ENCODE measurements at regions not wholly inside any gene's neighbourhood (a gene's known extent, or its start where the extent isn't known, plus 50 kb on each side); places are given as distances from the start of the nearest gene placed in this dataset.
"Not testable (repeated sequence)": the region's sequence is repeated elsewhere in the genome, so short reads cannot be mapped to it uniquely, and the experiment has no call there.

DNA sequence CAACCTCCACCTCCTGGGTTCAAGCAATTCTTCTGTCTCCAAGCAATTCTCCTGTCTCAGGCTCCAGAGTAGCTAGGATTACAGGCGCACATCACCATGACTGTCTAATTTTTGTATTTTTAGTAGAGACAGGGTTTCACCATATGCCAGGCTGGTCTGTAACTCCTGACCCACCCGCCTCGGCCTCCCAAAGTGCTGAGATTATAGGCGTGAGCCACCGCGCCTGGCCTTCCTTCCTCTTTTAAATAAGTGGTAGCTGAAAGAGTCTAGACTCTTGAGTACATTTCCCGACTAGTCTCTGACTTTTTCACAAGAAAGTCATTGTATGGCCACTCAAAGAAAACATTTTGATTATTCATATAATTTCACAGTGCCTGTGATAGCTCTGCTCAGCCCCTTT is 636.2 kb upstream of the ANKRD30A start:
- no peak for DNase-seq

DNA sequence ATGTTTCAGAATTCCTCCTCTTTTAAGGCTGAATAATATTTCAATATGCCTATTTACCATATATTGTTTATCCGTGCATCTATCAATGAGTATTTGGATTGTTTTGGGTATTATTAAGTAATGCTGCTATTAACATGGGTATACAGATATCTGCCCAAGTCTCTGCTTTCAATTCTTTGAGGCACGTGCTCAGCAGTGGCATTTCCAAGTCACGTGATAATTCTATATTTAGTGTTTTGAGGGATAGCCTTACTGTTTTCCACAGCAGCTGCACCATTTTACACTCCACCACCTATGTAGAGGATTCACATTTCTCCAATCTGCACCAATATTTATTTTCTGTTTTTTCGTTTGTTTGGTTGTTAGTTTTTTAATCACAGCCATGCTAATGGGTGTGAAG is 636.8 kb upstream of the ANKRD30A start:
- DNase-seq, result no peak

DNA sequence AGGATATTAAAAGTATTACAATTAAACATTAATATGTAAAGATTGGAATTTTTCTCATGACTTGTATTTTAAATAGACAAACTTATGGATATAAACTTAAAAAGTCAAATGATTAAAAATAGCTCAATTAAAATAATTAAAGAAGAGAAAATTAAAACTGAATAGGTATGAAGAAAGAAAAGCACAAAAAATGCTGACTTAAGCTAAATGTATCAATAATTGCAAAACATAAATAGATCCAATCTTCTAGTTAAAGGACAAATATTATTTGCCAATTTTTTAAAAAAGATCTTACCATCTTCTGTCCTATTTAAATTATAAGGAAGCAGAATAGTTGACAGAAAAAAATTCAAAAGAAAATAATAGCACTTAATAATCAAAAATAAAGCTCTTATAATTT is 646.3 kb upstream of the ANKRD30A start:
- DNase-seq, result no peak

DNA sequence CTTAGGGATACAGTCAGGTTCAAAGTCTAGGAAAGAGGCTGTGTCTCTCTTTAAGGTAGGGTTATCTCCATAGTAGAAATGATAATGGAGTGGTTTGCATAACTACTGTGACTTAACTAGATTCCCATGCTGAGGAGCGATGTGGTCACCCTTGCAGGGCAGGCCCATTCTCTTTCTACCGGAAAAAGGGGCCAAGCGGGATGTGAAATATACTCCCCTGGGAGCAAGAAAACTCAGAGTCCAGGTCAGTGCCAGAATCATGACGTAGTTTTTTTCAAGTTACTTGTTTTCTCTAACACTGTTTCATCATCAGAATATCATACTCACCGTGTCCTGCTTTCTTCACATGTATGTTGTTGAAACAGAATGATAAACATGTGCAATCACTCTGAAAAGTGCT is 649.0 kb upstream of the ANKRD30A start:
- no peak for DNase-seq

DNA sequence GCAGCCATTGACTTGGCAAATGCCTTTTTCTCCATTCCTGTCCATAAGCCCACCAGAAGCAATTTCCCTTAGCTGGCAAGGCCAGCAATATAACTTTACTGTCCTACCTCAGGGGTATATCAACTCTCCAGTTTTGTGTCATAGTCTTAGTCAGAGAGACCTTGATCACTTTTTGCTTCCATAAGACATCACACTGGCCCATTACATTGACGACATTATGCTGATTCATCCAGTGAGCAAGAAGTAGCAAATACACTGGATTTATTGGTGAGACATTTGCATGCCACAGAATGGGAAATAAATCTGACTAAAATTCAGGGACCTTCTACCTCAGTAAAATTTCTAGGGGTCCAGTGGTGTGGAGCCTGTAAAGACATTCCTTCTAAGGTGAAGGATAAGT is 649.7 kb upstream of the ANKRD30A start:
- no peak for DNase-seq

DNA sequence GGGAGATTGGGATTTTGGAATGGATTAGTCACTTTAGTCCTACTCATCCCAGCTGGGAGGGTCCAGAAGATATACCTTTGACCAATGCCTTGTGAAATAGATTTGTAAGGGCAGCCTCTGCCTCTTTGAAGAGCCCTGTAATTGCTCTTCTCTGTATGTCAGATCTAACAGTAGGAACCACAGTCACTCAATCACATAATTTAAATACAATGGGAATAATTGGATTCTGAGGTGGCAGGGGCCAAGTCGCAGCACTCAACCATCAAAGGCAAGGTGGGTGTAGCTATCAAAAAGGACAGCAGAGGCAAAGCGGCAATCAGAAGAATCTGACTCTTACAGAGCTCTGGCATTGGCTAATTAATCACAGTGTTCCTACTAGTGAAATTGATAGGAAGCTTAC is 650.9 kb upstream of the ANKRD30A start:
- no peak for DNase-seq

DNA sequence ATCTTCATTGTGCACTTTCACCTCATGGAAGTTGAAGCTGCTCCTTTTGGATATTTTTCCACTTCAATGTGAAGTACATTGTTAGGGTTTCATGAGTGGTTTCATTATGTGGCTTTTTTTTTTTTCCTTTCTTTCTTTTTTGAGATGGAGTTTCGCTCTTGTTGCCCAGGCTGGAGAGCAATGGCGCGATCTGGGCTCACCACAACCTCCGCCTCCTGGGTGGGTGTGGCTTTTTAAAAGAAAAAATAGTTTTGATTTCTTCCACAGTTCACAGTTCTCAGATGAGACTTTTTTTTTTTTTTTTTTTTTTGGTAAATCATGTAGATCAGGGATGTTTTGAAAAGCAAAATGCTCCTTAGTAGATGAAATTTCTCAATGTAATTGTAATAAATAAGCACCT is 652.3 kb upstream of the ANKRD30A start:
- DNase-seq, result no peak

DNA sequence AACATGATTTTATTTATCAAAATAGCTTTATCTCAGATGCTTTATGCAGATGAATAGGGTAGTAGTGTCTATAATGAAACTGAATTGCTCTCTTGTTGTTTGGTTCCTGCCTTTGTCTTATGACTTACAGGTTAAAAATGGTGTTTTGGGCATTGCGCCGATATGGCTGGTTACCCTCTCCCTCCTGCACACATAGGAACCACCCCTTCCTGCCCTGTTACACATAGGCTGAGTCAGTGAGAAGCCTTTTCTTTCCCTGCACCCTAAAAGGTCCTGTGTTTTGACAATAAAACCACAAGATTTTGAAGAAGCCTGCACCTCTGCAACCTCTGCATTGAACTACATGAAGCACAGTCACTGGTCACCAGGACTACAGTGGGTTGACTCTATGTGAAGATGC is 655.8 kb upstream of the ANKRD30A start:
- DNase-seq, result no peak

DNA sequence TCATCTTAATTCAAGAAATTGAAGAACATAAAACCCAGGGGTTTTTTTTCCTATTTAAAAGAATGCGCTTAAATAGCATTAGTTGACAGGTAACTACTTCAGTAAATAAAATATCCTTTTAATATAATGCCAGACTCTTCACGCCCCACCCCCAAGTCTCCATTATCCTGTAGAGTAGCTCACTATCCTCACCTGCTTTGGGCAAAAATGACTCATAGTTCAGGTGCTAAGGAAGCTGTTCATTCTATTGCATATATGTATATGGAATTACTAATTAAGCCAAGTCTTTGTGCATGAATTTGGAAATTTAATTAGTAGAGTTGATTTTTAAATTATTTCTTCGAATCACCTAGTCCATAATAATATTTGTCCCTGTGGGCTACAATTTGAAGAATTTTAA is 656.8 kb upstream of the ANKRD30A start:
- DNase-seq, result no peak

DNA sequence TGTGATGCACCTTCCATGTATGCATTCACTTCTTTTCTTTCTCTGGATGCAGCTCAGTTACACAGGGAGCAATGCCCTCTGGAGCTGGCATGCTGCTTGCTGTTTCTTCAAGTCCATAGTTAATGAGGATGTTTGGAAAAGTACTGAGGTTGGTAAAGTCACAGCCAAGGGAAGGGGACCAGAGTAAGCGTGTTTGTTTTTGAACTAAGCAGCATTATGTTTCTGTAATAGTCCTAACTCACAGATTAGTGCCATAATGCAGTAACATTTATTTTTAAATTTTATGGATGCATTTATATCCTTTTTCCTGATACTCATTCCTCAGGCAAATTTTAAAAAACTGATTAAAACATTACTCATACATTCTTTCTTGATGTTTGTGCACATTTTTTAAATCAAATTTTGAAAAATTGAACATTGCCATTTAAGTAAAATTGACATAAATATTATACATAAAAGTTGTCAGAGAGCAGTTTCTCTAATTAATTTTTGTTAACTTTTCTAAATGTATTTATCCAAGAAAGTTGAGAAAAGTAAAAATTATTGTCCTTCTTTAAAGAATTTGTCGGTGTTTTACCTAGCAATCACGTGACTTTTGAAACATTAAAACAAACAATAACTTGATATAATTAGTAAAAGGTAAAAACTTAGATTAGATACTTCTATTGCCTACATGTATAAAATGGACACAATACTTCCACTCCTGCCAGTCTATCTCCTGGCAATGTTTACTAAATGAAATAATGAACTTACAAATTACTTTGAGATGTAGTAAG is 659.6 kb upstream of the ANKRD30A start:
- DNase-seq, result no peak

DNA sequence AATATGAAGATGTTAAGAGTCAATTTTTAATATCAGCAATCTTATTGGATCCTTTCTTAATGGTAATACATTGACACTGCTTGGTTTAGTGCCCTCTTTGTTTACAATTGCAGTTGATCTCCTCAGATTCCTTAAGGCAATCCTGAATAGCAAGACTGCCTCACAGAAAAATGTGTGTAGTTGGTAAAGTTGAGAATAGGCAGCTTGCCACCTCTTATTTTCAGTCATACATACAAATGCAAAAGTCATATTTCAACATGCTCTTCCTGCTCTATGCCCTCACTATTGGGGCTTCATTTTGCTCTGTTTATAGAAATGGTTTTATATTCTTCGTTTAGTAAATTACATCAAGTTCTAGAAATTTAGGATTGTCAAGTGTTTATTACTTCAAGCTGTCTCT is 661.1 kb upstream of the ANKRD30A start:
- DNase-seq, result no peak

DNA sequence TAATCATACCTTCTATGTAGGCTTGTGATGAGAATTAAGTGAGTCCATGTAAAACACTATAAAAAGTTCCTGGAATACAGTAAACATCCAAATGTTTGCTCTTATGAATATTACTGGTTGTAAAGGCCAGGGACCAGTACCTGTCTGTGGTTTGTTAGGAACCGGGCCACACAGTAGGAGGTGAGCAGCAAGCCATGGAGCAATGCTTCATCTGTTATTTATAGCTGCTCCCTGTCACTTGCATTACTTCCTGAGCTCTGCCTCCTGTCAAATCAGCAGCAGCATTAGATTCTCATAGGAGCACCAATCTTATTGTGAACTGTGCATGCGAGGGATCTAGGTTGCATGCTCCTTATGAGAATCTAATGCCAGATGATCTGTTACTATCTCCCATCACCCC is 662.0 kb upstream of the ANKRD30A start:
- DNase-seq, result no peak

DNA sequence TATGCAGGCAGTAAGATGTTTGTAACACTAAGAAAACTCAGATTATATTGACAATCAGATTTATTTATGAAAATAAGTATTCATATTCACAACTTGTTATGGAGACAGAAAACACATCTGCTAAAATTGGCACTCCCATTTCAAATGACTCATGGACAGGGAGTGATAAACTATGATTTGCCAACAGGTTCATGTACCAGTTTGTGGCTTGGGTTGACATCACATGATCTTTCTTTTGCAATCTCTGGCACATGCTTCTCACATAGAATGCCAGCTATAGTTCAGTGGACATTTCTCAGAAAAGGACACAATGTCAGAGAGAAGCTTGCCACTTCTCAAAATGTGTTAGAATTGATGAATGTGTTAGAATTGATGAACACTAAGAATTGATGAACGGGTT is 663.2 kb upstream of the ANKRD30A start:
- DNase-seq, result no peak

DNA sequence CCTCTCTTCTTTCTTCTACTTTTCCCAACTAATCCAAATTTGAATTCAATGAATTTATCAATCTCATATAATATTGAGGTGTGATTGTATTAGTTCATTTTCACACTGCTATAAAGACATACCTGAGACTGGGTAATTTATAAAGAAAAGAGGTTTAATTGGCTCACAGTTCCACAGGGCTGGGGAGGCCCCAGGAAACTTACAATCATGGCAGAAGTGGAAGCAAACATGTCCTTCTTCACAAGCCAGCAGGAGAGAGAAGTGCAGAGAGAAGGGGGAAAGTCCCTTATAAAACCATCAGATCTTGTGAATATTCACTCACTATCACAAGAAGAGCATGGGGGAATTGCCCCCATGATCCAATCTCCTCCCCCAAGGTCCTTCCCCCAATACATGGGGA is 667.0 kb upstream of the ANKRD30A start:
- not testable (repeated sequence) for DNase-seq

DNA sequence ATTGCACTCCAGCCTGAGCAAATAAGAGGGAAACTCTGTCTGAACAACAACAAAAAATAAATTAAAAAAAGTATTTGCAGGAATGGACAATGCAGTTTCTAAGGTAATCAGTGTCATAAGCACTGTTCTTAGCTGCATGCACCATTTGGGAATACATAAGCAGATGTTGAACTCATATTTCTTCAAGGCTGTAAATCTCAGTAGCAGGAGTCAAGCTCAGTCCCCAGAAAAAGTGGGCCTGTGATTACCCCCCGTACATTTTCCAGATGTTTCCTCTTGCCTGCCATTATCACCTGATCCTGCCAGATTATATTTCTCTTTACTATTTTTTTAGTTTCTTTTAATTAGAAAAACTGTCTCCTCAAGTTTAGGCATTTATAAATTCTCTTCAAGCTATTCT is 667.6 kb upstream of the ANKRD30A start:
- no peak for DNase-seq

DNA sequence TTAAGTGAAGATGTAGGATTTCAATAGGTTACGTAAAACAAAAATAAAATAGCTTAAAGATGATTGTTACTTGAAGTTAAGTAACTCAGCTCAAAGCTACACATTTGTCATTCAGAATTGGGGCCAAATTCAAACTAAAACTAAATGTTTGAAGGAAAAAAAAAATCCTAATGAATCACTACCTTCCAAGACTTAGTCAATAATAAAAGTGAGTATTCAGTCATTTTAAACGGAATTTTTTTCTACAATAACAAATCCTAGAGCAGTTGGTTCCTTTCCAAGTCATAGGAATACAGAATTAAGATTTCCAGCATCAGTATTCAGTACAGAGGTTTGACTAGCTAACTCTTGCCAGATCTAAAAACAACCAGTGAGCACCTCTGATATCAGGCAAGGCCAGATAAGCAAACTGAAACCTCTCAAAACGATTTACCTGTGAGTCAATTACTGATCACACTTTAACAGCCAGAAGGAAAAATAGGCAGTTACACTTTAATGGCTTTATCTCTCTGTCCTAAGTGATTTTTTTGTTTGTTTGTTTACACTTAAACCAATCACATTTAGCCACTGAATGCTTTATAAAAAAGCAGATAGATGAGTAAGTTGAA is 669.8 kb upstream of the ANKRD30A start:
- no peak for DNase-seq

DNA sequence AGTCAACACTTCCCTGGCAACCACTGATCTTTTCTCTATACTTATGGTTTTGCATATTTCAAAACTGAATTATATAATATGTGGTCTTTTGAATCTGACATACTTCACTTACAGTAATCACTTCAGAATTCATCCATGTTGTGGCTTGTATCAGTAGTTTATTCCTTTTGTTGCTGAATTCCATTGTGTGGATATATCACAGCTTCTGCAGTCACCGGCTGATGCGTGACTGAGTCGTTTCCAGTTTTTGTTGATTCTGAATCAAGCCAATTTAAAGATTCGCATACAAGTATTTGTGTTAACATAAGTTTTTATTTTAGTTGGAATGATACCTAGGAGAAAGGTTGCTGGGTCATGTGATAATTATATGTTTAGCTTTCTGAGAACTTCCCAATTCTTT is 672.5 kb upstream of the ANKRD30A start:
- no peak for DNase-seq

DNA sequence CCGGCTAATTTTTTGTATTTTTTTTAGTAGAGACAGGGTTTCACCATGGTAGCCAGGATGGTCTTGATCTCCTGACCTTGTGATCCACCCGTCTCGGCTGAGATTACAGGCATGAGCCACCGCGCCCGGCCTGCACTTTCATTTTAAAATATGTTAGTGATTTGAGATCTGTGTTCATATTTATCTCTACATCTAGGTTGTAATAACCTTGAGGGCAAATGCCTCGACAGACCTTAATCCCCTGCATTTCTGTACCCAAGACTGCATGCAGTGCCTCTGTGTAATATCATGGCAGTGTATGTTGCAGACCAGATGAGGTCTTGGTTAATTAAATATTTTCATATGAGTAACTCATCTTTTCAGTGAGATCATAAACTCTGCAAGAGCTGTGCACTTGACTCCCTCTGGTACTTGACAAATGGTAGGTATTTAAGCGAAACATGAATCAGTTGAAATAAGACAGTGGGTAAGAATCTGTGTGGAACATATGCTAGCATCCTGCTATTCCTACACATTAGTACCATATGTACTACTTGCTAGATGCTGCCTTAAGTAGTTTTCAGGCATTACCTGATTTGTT is 673.9 kb upstream of the ANKRD30A start:
- DNase-seq, result no peak

DNA sequence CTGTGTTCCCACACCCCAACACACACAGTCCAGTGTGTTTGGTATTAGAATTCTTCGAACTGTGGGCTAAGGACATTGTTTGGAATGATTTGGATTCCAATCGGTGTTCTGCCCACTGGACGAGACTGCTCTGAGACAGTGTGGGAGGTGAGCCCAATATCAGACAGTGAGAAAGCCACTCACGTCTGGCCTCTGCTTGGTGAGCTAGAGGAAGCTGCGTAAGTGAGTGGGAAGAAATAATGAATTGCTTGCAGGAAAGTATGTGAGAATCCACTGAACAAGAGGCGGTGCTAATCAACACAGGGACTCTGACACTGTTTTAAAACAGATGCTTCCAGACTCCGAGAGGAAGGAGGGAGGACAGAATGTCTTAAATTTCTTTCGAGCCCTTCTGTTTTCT is 675.0 kb upstream of the ANKRD30A start:
- no peak for DNase-seq

DNA sequence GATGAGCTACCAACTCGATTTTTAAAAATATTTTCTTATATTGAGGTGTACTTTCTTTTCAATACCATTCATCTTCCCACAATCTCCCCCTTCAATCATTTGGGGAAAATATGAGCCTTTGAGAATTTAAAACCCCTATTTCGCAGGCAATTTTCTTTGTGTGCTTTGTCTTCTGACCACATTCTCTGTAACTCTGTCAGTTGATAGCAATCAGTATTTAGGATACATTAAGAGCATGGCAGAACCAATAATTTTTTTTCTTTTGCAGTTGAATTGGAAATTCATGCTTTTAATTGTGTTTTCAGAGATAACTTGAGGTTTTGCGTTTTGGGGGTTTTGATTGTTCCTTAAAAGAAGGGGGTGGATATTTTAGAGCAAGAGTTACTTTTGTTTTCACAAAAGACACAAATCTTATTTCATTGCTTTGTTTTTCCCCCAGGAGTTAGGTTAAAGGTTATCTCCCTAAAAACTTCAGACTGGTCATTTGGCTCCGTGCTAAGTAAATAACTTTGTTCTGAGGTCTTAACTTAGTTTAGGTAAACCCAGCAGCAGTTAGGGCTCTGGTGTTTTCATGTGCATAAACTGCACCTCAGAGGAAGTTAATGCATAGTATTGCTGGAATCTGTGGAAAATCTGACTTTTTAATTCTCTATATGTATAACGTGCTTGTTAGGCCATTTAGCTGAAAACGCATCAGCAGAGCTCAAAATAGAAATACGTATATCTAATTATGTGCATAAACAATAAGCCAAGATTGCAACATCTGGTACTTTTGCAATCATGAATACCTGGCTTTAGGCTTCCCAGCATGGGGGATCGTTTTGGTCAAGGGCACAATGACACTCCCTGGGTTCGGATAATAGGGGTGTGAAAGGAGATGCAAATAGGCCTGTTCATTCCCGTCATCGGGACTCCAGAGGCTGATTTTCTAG is 676.4 kb upstream of the ANKRD30A start:
- DNase-seq, result no peak

DNA sequence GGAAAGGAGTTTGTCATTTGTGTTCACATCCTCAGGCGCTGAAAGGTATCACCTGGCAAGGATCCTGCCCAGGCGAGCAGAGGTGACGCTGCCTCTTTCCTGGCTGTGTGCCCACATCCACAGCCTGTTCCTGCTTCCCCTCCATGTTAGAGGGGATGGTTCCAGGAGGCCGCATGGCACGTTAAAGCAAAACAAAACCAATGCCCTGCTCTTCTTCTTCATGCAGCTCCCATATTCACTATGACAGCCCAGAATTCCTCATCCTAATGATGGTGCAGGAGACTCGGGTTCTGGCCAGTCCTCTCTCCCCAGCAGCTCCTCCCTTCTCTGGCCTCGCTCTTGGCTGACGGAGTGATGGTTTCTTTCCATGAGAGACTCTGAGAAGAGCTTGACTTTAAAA is 678.5 kb upstream of the ANKRD30A start:
- DNase-seq, result peak; percentile 25

DNA sequence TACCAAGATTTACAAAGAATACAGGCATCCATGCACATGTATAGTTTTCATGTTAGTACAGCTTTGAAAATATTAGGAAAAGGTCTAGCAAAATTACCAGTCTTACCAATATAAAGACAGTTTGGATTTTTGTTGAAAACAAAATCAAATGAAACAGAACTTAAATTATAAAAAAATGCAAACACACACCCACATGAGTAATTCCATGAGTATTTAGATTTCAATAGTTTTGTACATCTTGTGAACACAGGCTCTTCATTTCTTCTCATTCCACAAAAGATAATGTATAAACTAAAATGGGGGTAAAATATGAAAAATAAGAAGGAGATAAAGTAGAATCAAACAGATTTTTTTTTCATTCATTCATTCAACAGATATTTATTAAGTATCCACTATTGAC is 682.2 kb upstream of the ANKRD30A start:
- no peak for DNase-seq

DNA sequence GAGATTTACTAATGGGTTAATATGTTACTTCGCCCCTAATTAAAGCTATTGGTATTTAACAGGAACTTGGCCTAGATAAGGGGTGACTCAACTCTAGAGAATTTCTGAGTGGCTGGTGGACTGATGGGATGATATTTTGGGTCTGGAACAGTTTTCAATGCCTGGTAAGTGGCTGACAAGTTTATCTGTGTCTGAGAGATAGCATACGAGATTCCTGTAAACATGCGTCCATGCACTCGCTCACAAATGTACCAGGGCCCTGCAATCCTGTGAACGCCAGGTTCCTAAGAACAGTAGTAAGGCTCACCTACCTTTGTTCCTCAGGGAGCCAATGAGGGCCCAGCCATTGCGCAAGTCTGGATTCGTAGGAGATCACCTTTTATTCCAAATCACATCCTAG is 683.8 kb upstream of the ANKRD30A start:
- no peak for DNase-seq

DNA sequence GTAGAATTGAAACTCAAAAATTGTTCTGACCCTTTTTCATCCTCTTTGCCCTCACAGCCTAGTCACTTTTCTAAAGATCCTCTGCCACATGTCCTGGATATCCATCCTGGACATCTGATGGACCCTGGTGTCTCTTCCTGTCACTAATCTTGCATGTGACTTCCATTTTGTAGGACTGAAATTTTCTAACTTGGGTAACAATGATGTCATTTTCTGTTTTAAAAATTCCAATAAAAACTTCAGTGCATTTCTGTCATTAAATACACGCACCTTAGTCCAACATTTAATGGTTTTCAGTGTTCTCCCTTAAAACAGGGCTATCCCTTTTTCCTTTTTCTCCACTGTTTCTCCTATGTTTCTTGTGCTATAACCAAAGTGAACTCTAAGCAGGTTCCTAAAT is 684.9 kb upstream of the ANKRD30A start:
- no peak for DNase-seq
